GM13976 (cell line): ENCODE measurements at regions not wholly inside any gene's neighbourhood (a gene's known extent, or its start where the extent isn't known, plus 50 kb on each side); places are given as distances from the start of the nearest gene placed in this dataset.

Source experiments
- DNase-seq: peaks from one replicate; pipeline ENCODE4 v3.0.0; 2012; ENCODE audit warnings: low spot score
- CTCF ChIP-seq: IDR thresholded peaks from 2 replicates; pipeline ENCODE4 v1.5.1; 2012; ENCODE audit warnings: borderline replicate concordance, mild to moderate bottlenecking; ENCODE audit not compliant: insufficient read depth; ENCODE audit errors: extremely low read depth, missing control alignments, control extremely low read depth
- in situ Hi-C: fragments of 300-500 bp; cut with MboI; formaldehyde crosslinking; loops from one replicate; pipeline ENCODE4 v1.12.0; 2022; ENCODE audit warnings: low sequenced_read_pairs, mixed read lengths, inconsistent platforms; ENCODE audit not compliant: unreplicated experiment

DNA sequence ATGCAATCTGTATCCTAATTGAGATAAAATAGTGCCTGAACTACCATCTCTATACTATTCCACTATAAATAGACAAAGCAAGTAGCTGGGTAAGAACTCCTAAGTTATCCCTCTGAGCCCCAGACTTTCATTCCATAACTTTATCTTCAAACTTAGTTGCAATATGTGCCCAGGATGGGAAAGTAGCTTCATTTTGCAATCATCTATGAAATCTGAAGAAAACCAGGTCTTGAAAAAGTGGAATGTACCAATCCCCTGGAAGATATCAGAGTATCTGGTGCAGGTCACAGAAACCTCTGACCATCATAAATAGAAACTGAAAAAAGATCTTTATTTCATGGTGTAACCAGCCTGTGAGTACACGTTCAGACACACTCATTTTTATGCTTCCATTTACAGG lies 78.1 kb upstream of the TMEM178A start:
- no peak for TF ChIP-seq CTCF
- in situ Hi-C loops = no loop called here
- DNase-seq = no peak

DNA sequence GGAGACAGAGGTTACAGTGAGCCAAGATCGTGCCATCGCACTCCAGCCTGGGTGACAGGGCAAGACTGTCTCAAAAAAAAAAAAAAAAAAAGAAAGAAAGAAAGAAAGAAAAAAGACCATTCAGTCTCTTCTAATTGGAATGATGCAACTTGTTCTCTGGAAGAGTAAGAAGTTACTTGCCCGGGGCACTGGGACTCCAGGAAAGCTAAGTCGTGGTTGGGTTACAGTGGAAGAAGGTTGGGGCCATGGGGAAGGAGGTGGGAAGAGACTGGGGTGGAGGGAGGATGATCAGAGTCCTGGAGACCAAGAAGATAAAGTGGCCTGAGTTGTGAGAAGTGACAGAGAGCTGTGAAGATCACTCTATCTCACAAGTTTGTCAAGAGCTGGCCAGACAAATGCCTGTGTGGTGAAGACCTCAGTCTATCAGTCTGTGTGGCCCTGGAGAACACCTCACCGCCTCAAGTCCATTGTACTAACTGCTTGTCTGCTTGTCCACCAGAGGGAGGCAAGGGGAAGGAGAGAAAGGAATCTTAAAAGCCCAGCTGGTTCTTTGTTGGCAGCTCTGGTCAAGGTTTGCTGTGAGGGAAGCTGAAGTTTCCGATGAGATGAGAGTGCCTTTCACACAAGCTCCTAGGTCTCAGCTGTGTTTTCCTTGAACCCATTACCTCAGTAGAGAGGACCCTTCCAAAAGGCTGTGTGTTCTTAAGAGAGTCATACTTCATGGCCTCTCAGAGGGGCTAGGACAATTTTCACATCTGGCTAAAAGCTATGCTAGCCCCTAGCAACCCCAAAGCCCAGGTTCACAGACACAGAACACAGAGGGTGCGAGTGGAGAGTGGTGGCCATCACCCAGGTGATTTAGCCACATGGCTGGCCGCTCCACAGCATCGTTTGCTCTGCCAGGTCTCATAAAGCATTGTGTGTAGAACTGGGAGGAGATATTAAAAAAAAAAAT lies 72.0 kb upstream of the TMEM178A start:
- DNase-seq = peak; percentile 36
- in situ Hi-C loops = no loop called here
- no peak for TF ChIP-seq CTCF

- in situ Hi-C loops = no loop called here
- no peak for TF ChIP-seq CTCF
- no peak for DNase-seq
Measured at GRCh38 chr2:39595116-39595515, 70.6 kb upstream of the TMEM178A start.

DNA sequence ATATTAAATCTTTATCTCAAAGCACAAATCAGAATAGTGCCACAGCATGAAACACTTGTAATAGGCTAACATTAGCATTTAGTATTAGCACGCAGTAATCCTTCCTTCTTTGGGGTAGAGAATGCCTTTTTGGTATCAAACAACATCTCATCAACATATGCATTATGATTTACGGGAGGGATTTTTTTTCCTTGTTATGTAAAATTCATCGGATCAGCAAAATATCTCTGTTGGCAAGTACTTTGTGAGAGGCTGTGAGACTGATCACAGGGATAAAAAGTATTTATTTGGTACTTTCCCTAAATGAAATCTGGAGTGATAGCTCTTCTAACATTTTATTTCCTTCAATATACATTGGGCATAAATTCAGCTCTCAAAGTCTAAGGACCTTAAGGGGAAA lies 68.4 kb upstream of the TMEM178A start:
- no peak for TF ChIP-seq CTCF
- no peak for DNase-seq
- in situ Hi-C loops = no loop called here

GRCh38 chr2:39602616-39603015 lies 63.1 kb upstream of the TMEM178A start:
- no peak for TF ChIP-seq CTCF
- DNase-seq = no peak
- in situ Hi-C loops = no loop called here

DNA sequence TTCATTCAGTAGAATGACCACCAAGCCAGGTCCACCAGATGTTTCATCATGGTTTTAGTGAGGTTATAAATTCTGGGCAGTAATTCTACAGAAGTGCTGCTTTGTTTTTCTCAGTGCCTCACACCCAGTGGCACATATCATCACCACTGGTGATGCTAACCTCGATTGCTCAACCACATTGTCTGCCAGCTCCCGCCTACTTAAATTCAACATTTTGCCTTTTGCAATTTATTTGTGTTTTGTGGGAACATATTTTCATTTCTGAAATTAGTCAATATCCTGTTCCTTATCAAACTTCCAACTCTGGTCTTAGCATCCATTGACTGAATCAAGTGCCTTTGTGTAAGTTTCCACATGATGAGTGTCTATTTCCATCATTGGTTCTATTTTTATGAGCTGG lies 62.3 kb upstream of the TMEM178A start:
- no peak for TF ChIP-seq CTCF
- DNase-seq = no peak
- in situ Hi-C loops = no loop called here
